Stimulated activated CD8-positive, alpha-beta memory T cell treated with anti-CD3 and anti-CD28 coated beads, Interleukin-7, amount 100 ng/mL, for 24 hours (primary cell): ENCODE measurements at regions not wholly inside any gene's neighbourhood (a gene's known extent, or its start where the extent isn't known, plus 50 kb on each side); places are given as distances from the start of the nearest gene placed in this dataset.
"Not testable (repeated sequence)": the region's sequence is repeated elsewhere in the genome, so short reads cannot be mapped to it uniquely, and the experiment has no call there.

ENCODE experiments used
- DNase-seq: peaks from one replicate; pipeline ENCODE4 v3.0.0-alpha.2; 2020; ENCODE audit warnings: low read depth

GRCh38 chr5:56295311-56295710 lies 62.2 kb upstream of the ANKRD55 start:
- not testable (repeated sequence) for DNase-seq

GRCh38 chr5:56294354-56294753 lies 61.2 kb upstream of the ANKRD55 start:
- no peak for DNase-seq

- DNase-seq: not testable (repeated sequence)
These were observed 59.7 kb upstream of the ANKRD55 start for GRCh38 chr5:56292874-56293273.

GRCh38 chr5:56291661-56292374 lies 58.7 kb upstream of the ANKRD55 start:
- DNase-seq: no peak

- no peak for DNase-seq
These were observed 58.0 kb upstream of the ANKRD55 start for GRCh38 chr5:56291079-56291643.

GRCh38 chr5:56290378-56291078 lies 57.4 kb upstream of the ANKRD55 start:
- no peak for DNase-seq

GRCh38 chr5:56289602-56289987 lies 56.5 kb upstream of the ANKRD55 start:
- no peak for DNase-seq

GRCh38 chr5:56288873-56289601 lies 55.9 kb upstream of the ANKRD55 start:
- DNase-seq: no peak

GRCh38 chr5:56286015-56286884 lies 53.1 kb upstream of the ANKRD55 start:
- no peak for DNase-seq

GRCh38 chr5:56282951-56283350 lies 49.8 kb upstream of the ANKRD55 start:
- DNase-seq: no peak
